ENCODE measurements at regions not wholly inside any gene's neighbourhood (a gene's known extent, or its start where the extent isn't known, plus 50 kb on each side); places are given as distances from the start of the nearest gene placed in this dataset.

DNA sequence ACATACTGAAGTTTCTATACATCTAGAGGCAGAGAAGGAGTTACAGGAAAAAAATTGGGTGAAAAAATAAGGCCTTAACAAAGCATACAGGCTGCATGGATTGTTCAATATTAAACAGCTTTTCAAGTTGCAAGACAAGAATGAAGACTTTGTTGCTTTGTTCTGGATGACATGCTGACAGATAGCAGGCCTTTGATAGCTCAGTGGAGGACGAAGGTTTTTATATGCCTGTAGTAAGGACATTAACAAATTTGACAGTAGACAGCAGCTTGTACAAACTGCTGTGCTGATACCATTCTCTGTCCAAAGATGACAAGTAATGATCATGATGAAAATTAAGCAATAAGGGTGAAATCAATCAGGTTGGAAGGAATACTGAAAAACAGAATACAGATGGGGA lies 309.9 kb downstream of the NKX6-1 start:
- no peak overlapping the region for H3K9ac ChIP-seq (ENCODE audit: control insufficient read depth, insufficient read depth, low read length)
- SMC1A ChIA-PET (ENCODE audit: uncharacterized antibody, unreplicated experiment): interaction anchor here (1.0 kb wide), 1 partner anchor 83 kb away, joined by 3 read pairs; no protein-coding TSS in a partner anchor
- H3K4me3 ChIP-seq: no peak overlapping the region
- H3K27me3 ChIP-seq (replicated peaks in 1 of 2; ENCODE audit: control insufficient read depth in 2 of 2, insufficient read depth in 2 of 2, low read length in 1 of 2): 0 out of 4 replicates have a peak, but pooled peaks cover 0 to 1% of the 10 kb centered on the region in 2 experiments
- no peak for ATAC-seq
- H3K36me3 ChIP-seq (ENCODE audit: control insufficient read depth in 2 of 2, insufficient read depth in 2 of 2, low read length in 1 of 2): no peaks in the 10 kb centered on the region
- 0% methylated on average over 1 of the region's 1 CpG for WGBS (ENCODE audit: insufficient coverage, insufficient replicate concordance, low lambda C conversion rate, missing lambda C conversion rate)
- H3K9me3 ChIP-seq (replicated peaks; ENCODE audit: control insufficient read depth, insufficient read depth, low read length): no peaks in the 10 kb centered on the region
- H2AFZ ChIP-seq (ENCODE audit: control insufficient read depth, low read depth, low read length): no peak overlapping the region
- H3K4me2 ChIP-seq (ENCODE audit: control insufficient read depth, insufficient read depth): no peak overlapping the region
- CTCF ChIA-PET: no interaction called here
- no TSS peak for BruUV-seq (replicated peaks)
- TF ChIP-seq PBX3 (IDR thresholded peaks at IDR 0.05; ENCODE audit: insufficient replicate concordance, low read depth, low read length) (no peak), NRF1 (conservative IDR thresholded peaks at IDR 0.05; ENCODE audit: low read depth, low read length) (no peak), MYC (IDR thresholded peaks at IDR 0.05; ENCODE audit: insufficient read depth, insufficient read length, insufficient replicate concordance, low read length, severe bottlenecking) (no peak), SMAD1 (IDR thresholded peaks at IDR 0.05; ENCODE audit: low read depth, partially characterized antibody) (no peak), TAF1 (IDR thresholded peaks at IDR 0.05; ENCODE audit: borderline replicate concordance, low read depth, low read length) (no peak), TBL1XR1 (IDR thresholded peaks at IDR 0.05; ENCODE audit: low read depth, low read length) (no peak)
- H3K27ac ChIP-seq (ENCODE audit: control insufficient read depth, insufficient read depth): no peak overlapping the region
- DNase-seq (ENCODE audit: low read depth, low spot score): no peak
- no peaks in the 10 kb centered on the region for H3K4me1 ChIP-seq (ENCODE audit: control insufficient read depth, insufficient read depth, low read length)
- RAD21 ChIA-PET (ENCODE audit: unreplicated experiment): no interaction called here
- no peak for FAIRE-seq
- no peaks in the 10 kb centered on the region for H3K79me2 ChIP-seq (ENCODE audit: control insufficient read depth, insufficient read depth, low read length)
- in situ Hi-C loops (cut with MboI): no loop called here
- intact Hi-C loops (cut with micrococcal nuclease; ENCODE audit: unreplicated experiment): no loop called here
- POLR2A ChIA-PET: no interaction called here
- no peaks in the 10 kb centered on the region for H4K20me1 ChIP-seq (ENCODE audit: control insufficient read depth, insufficient read depth)

DNA sequence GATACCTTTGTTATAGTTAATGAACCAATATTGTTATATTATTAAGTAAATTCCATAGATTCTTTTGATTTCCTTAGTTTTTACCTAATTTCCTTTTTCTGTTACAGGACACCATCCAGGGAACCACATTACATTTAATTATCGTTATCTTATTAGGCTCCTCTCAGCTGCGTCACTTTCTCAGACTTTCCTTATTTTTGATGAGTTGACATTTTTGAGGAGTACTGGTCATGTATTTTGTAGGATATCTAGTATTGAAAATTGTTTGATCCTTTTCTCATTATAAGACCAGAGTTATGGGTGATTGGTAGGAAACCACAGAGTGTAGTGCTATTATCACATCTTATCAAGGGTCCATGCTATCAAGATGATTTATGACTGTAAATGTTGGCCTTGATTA lies 319.7 kb downstream of the NKX6-1 start:
- ATAC-seq (no peak), FAIRE-seq (no peak), DNase-seq (ENCODE audit: low read depth, low spot score) (no peak)
- ChIA-PET POLR2A (no interaction called here), RAD21 (ENCODE audit: unreplicated experiment) (no interaction called here), SMC1A (ENCODE audit: uncharacterized antibody, unreplicated experiment) (interaction anchor here (1.5 kb wide), 1 partner anchor 28 kb away, joined by 6 read pairs; no protein-coding TSS in a partner anchor), CTCF (no interaction called here)
- BruUV-seq (replicated peaks): no TSS peak
- intact Hi-C loops (cut with micrococcal nuclease; ENCODE audit: unreplicated experiment) (no loop called here), in situ Hi-C loops (cut with MboI) (no loop called here)
- Histone ChIP-seq H3K9me3 (replicated peaks; ENCODE audit: control insufficient read depth, insufficient read depth, low read length) (no peaks in the 10 kb centered on the region), H3K79me2 (ENCODE audit: control insufficient read depth, insufficient read depth, low read length) (no peaks in the 10 kb centered on the region), H2AFZ (ENCODE audit: control insufficient read depth, low read depth, low read length) (no peak overlapping the region), H3K4me1 (ENCODE audit: control insufficient read depth, insufficient read depth, low read length) (no peaks in the 10 kb centered on the region), H3K9ac (ENCODE audit: control insufficient read depth, insufficient read depth, low read length) (no peak overlapping the region), H3K27ac (ENCODE audit: control insufficient read depth, insufficient read depth) (no peak overlapping the region), H3K4me2 (ENCODE audit: control insufficient read depth, insufficient read depth) (no peak overlapping the region), H3K36me3 (ENCODE audit: control insufficient read depth in 2 of 2, insufficient read depth in 2 of 2, low read length in 1 of 2) (no peaks in the 10 kb centered on the region), H3K4me3 (no peak overlapping the region), H3K27me3 (replicated peaks in 1 of 2; ENCODE audit: control insufficient read depth in 2 of 2, insufficient read depth in 2 of 2, low read length in 1 of 2) (no peaks in the 10 kb centered on the region), H4K20me1 (ENCODE audit: control insufficient read depth, insufficient read depth) (no peaks in the 10 kb centered on the region)
- WGBS (ENCODE audit: insufficient coverage, insufficient replicate concordance, low lambda C conversion rate, missing lambda C conversion rate): 94% methylated on average over 2 of the region's 2 CpGs
- TF ChIP-seq, protein P1, sequence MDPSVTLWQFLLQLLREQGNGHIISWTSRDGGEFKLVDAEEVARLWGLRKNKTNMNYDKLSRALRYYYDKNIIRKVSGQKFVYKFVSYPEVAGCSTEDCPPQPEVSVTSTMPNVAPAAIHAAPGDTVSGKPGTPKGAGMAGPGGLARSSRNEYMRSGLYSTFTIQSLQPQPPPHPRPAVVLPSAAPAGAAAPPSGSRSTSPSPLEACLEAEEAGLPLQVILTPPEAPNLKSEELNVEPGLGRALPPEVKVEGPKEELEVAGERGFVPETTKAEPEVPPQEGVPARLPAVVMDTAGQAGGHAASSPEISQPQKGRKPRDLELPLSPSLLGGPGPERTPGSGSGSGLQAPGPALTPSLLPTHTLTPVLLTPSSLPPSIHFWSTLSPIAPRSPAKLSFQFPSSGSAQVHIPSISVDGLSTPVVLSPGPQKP (IDR thresholded peaks at IDR 0.05; ENCODE audit: low read depth, low read length): no peak
- TF ChIP-seq, protein P2, sequence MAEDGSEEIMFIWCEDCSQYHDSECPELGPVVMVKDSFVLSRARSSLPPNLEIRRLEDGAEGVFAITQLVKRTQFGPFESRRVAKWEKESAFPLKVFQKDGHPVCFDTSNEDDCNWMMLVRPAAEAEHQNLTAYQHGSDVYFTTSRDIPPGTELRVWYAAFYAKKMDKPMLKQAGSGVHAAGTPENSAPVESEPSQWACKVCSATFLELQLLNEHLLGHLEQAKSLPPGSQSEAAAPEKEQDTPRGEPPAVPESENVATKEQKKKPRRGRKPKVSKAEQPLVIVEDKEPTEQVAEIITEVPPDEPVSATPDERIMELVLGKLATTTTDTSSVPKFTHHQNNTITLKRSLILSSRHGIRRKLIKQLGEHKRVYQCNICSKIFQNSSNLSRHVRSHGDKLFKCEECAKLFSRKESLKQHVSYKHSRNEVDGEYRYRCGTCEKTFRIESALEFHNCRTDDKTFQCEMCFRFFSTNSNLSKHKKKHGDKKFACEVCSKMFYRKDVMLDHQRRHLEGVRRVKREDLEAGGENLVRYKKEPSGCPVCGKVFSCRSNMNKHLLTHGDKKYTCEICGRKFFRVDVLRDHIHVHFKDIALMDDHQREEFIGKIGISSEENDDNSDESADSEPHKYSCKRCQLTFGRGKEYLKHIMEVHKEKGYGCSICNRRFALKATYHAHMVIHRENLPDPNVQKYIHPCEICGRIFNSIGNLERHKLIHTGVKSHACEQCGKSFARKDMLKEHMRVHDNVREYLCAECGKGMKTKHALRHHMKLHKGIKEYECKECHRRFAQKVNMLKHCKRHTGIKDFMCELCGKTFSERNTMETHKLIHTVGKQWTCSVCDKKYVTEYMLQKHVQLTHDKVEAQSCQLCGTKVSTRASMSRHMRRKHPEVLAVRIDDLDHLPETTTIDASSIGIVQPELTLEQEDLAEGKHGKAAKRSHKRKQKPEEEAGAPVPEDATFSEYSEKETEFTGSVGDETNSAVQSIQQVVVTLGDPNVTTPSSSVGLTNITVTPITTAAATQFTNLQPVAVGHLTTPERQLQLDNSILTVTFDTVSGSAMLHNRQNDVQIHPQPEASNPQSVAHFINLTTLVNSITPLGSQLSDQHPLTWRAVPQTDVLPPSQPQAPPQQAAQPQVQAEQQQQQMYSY (CRISPR knock-in tag; IDR thresholded peaks at IDR 0.05): no peak
- TF ChIP-seq SMAD5 (IDR thresholded peaks at IDR 0.05; ENCODE audit: low read depth): no peak
